SK-N-SH (cell line): ENCODE measurements at regions not wholly inside any gene's neighbourhood (a gene's known extent, or its start where the extent isn't known, plus 50 kb on each side); places are given as distances from the start of the nearest gene placed in this dataset.
"Not testable (repeated sequence)": the region's sequence is repeated elsewhere in the genome, so short reads cannot be mapped to it uniquely, and the experiment has no call there.

Experiments used
- CTCF ChIP-seq: fragments of 200-600 bp; sonication (generic); IDR thresholded peaks from 2 replicates; pipeline ENCODE4 v1.6.1; 2017; ENCODE audit warnings: antibody characterized with exemption, mild to moderate bottlenecking, moderate library complexity
- EZH2phosphoT487 ChIP-seq: fragments of 200-600 bp; sonication (generic); IDR thresholded peaks from 2 replicates; pipeline ENCODE4 v1.6.1; 2017; ENCODE audit warnings: low read depth, mixed run types, mild to moderate bottlenecking, antibody characterized with exemption, moderate library complexity, borderline replicate concordance
- FOXJ3 ChIP-seq: sonication (generic); formaldehyde crosslinking; IDR thresholded peaks from 2 replicates; pipeline ENCODE4 v1.5.1; 2020; ENCODE audit warnings: mild to moderate bottlenecking, missing genetic modification reagents
- GABPA ChIP-seq: IDR thresholded peaks from 2 replicates; pipeline ENCODE4 v1.4.0; 2012; ENCODE audit warnings: low read depth, mild to moderate bottlenecking
- JUND ChIP-seq: IDR thresholded peaks from 2 replicates; pipeline ENCODE4 v1.4.0; 2012
- MAX ChIP-seq: IDR thresholded peaks from 2 replicates; pipeline ENCODE4 v1.4.0; 2012; ENCODE audit warnings: low read depth
- POLR2AphosphoS5 ChIP-seq: IDR thresholded peaks from 2 replicates; pipeline ENCODE4 v1.6.1; 2012; ENCODE audit warnings: low read depth, low read length
- RAD21 ChIP-seq: IDR thresholded peaks from 2 replicates; pipeline ENCODE4 v1.6.1; 2012; ENCODE audit warnings: mild to moderate bottlenecking, low read length
- RFX5 ChIP-seq: IDR thresholded peaks from 2 replicates; pipeline ENCODE4 v1.6.1; 2012; ENCODE audit warnings: mild to moderate bottlenecking, improper control_type of control experiment, low read length
- RXRA ChIP-seq: IDR thresholded peaks from 2 replicates; pipeline ENCODE4 v1.4.0; 2012; ENCODE audit warnings: low read depth, mild to moderate bottlenecking, borderline replicate concordance
- TCF12 ChIP-seq: IDR thresholded peaks from 2 replicates; pipeline ENCODE4 v1.4.0; 2012
- ZBTB33 ChIP-seq: IDR thresholded peaks from 2 replicates; pipeline ENCODE4 v1.4.0; 2012; ENCODE audit warnings: low read depth, borderline replicate concordance
- TF ChIP-seq, protein P1 (sequence below): IDR thresholded peaks from 2 replicates; pipeline ENCODE4; 2012

DNA sequence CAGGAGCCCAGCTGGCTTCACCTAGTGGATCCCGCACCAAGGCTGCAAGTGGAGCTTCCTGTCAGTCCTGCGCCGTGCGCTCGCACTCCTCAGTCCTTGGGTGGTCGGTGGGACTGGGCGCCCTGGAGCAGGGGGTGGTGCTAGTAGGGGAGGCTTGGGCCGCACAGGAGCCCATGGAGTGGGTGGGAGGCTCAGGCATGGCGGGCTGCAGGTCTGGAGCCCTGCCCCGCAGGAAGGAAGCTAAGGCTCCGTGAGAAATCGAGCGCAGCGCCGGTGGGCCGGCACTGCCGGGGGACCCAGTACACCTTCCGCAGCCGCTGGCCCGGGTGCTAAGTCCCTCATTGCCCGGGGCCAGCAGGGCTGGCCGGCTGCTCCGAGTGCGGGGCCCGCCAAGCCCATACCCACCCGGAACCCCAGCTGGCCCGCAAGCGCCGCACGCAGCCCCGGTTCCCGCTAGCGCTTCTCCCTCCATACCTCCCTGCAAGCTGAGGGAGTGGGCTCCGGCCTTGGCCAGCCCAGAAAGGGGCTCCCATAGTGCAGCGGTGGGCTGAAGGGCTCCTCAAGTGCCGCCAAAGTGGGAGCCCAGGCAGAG, 1425.2 kb upstream of the PRMT6 start:
- not testable (repeated sequence) for TF ChIP-seq RAD21; POLR2AphosphoS5; ZBTB33; TCF12; CTCF; MAX; EZH2phosphoT487; FOXJ3 (CRISPR knock-in tag); JUND; RXRA; RFX5; GABPA
- TF ChIP-seq, protein P1, sequence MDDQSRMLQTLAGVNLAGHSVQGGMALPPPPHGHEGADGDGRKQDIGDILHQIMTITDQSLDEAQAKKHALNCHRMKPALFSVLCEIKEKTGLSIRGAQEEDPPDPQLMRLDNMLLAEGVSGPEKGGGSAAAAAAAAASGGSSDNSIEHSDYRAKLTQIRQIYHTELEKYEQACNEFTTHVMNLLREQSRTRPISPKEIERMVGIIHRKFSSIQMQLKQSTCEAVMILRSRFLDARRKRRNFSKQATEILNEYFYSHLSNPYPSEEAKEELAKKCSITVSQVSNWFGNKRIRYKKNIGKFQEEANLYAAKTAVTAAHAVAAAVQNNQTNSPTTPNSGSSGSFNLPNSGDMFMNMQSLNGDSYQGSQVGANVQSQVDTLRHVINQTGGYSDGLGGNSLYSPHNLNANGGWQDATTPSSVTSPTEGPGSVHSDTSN, result not testable (repeated sequence)
